Mesendoderm (in vitro differentiated cells): ENCODE measurements at regions not wholly inside any gene's neighbourhood (a gene's known extent, or its start where the extent isn't known, plus 50 kb on each side); places are given as distances from the start of the nearest gene placed in this dataset.

Experiments
- DNase-seq: peaks from one replicate; pipeline ENCODE4 v3.0.0; 2013
- H2AK5ac ChIP-seq: 2 replicates; pipeline ENCODE4 v1.6.1; 2013; ENCODE audit warnings: low read length, inconsistent platforms
- H2BK120ac ChIP-seq: 2 replicates; pipeline ENCODE4 v1.6.1; 2013; ENCODE audit warnings: low read depth, mild to moderate bottlenecking, low read length, moderate library complexity, mixed read lengths
- H2BK15ac ChIP-seq: replicated peaks from 2 replicates; pipeline ENCODE4 v1.6.1; 2013; ENCODE audit warnings: low read depth, mild to moderate bottlenecking, moderate library complexity
- H2BK5ac ChIP-seq: 2 replicates; pipeline ENCODE4 v1.6.1; 2013; ENCODE audit warnings: low read length, inconsistent platforms
- H3K18ac ChIP-seq: 2 replicates; pipeline ENCODE4 v1.6.1; 2013; ENCODE audit warnings: mild to moderate bottlenecking, low read length, mixed read lengths
- H3K23ac ChIP-seq: one replicate; pipeline ENCODE4 v1.6.1; 2013; ENCODE audit warnings: low read length
- H3K27ac ChIP-seq: 2 replicates; pipeline ENCODE4 v1.5.1; 2013; ENCODE audit warnings: low read depth, mild to moderate bottlenecking, inconsistent platforms, low read length, moderate library complexity
- H3K27me3 ChIP-seq: 2 replicates; pipeline ENCODE4 v1.6.1; 2013; ENCODE audit warnings: low read length, control low read depth, mild to moderate bottlenecking, inconsistent platforms; ENCODE audit not compliant: insufficient read depth, poor library complexity
- H3K36me3 ChIP-seq: 2 replicates; pipeline ENCODE4 v1.6.1; 2013; ENCODE audit warnings: low read length, inconsistent platforms; ENCODE audit not compliant: control insufficient read depth, insufficient read depth
- H3K4ac ChIP-seq: one replicate; pipeline ENCODE4 v1.6.1; 2013; ENCODE audit warnings: low read depth, mild to moderate bottlenecking, low read length, moderate library complexity
- H3K4me1 ChIP-seq: 2 replicates; pipeline ENCODE4 v1.6.1; 2013; ENCODE audit warnings: low read depth, low read length, inconsistent platforms; ENCODE audit not compliant: control insufficient read depth
- H3K4me2 ChIP-seq: 2 replicates; pipeline ENCODE4 v1.6.1; 2013; ENCODE audit warnings: low read length
- H3K4me3 ChIP-seq: 2 replicates; pipeline ENCODE4 v1.5.1; 2013; ENCODE audit warnings: mild to moderate bottlenecking, low read length
- H3K56ac ChIP-seq: one replicate; pipeline ENCODE4 v1.6.1; 2013; ENCODE audit warnings: low read length
- H3K79me1 ChIP-seq: 2 replicates; pipeline ENCODE4 v1.6.1; 2013; ENCODE audit warnings: low read length, inconsistent platforms
- H3K79me2 ChIP-seq: 2 replicates; pipeline ENCODE4 v1.6.1; 2013; ENCODE audit warnings: mild to moderate bottlenecking, low read length; ENCODE audit not compliant: control insufficient read depth, insufficient read depth
- H3K9ac ChIP-seq: 2 replicates; pipeline ENCODE4 v1.6.1; 2013; ENCODE audit warnings: low read length, inconsistent platforms
- H4K5ac ChIP-seq: one replicate; pipeline ENCODE4 v1.6.1; 2013; ENCODE audit warnings: low read length
- H4K8ac ChIP-seq: one replicate; pipeline ENCODE4 v1.6.1; 2013; ENCODE audit warnings: low read depth, mild to moderate bottlenecking, control low read depth, low read length, moderate library complexity
- WGBS: extraction: QIAGEN DNeasy Blood & Tissue Kit; methylation state at CpG from one replicate; pipeline ENCODE4 v1.1.7; 2013; ENCODE audit warnings: low lambda C conversion rate, missing lambda C conversion rate; ENCODE audit not compliant: insufficient coverage; ENCODE audit errors: extremely low coverage; 5-methylcytosine and 5-hydroxymethylcytosine counted together

GRCh38 chr2:37790019-37790418 lies 118.6 kb upstream of the CDC42EP3 start:
- no peak overlapping the region for H4K8ac ChIP-seq
- no peaks in the 10 kb centered on the region for H3K36me3 ChIP-seq
- no peak for DNase-seq
- no peak overlapping the region for H2BK120ac ChIP-seq
- H3K4me2 ChIP-seq, result no peak overlapping the region
- no peak overlapping the region for H3K4ac ChIP-seq
- H3K79me1 ChIP-seq, result no peaks in the 10 kb centered on the region
- WGBS, result no CpG with 5 or more reads among the region's 2 CpGs
- no peak overlapping the region for H2AK5ac ChIP-seq
- H3K56ac ChIP-seq, result no peak overlapping the region
- H3K4me3 ChIP-seq, result no peak overlapping the region
- no peaks in the 10 kb centered on the region for H3K79me2 ChIP-seq
- H3K27ac ChIP-seq, result no peak overlapping the region
- H2BK5ac ChIP-seq, result no peak overlapping the region
- no peaks in the 10 kb centered on the region for H3K4me1 ChIP-seq
- H3K18ac ChIP-seq, result no peak overlapping the region
- H3K27me3 ChIP-seq, result no peaks in the 10 kb centered on the region
- H4K5ac ChIP-seq, result no peak overlapping the region
- no peak overlapping the region for H3K23ac ChIP-seq
- H2BK15ac ChIP-seq, result no peak overlapping the region
- no peak overlapping the region for H3K9ac ChIP-seq

GRCh38 chr2:37790462-37790861 lies 119.0 kb upstream of the CDC42EP3 start:
- H3K4ac ChIP-seq, result no peak overlapping the region
- no peaks in the 10 kb centered on the region for H3K4me1 ChIP-seq
- H3K9ac ChIP-seq, result no peak overlapping the region
- H2BK120ac ChIP-seq, result no peak overlapping the region
- no peak for DNase-seq
- no peaks in the 10 kb centered on the region for H3K79me1 ChIP-seq
- no peaks in the 10 kb centered on the region for H3K27me3 ChIP-seq
- WGBS, result no CpG with 5 or more reads among the region's 3 CpGs
- no peak overlapping the region for H4K8ac ChIP-seq
- H3K4me2 ChIP-seq, result no peak overlapping the region
- H3K79me2 ChIP-seq, result no peaks in the 10 kb centered on the region
- no peak overlapping the region for H2BK5ac ChIP-seq
- H3K56ac ChIP-seq, result no peak overlapping the region
- H3K23ac ChIP-seq, result no peak overlapping the region
- H3K4me3 ChIP-seq, result no peak overlapping the region
- no peak overlapping the region for H4K5ac ChIP-seq
- no peak overlapping the region for H2BK15ac ChIP-seq
- no peak overlapping the region for H2AK5ac ChIP-seq
- no peak overlapping the region for H3K27ac ChIP-seq
- no peak overlapping the region for H3K18ac ChIP-seq
- H3K36me3 ChIP-seq, result no peaks in the 10 kb centered on the region

GRCh38 chr2:37792366-37792765 lies 120.9 kb upstream of the CDC42EP3 start:
- Histone ChIP-seq H3K4me2 (no peak overlapping the region), H3K36me3 (no peaks in the 10 kb centered on the region), H3K4ac (no peak overlapping the region), H3K9ac (no peak overlapping the region), H3K4me3 (no peak overlapping the region), H3K23ac (no peak overlapping the region), H2BK15ac (no peak overlapping the region), H3K79me2 (no peaks in the 10 kb centered on the region), H3K27me3 (no peaks in the 10 kb centered on the region), H3K79me1 (no peaks in the 10 kb centered on the region), H3K4me1 (no peaks in the 10 kb centered on the region), H3K56ac (no peak overlapping the region), H4K8ac (no peak overlapping the region), H2BK5ac (no peak overlapping the region), H2AK5ac (no peak overlapping the region), H3K18ac (no peak overlapping the region), H4K5ac (no peak overlapping the region), H2BK120ac (no peak overlapping the region), H3K27ac (no peak overlapping the region)
- no CpG with 5 or more reads among the region's 1 CpG for WGBS
- no peak for DNase-seq

- H2BK15ac ChIP-seq, result no peak overlapping the region
- H3K79me1 ChIP-seq, result no peaks in the 10 kb centered on the region
- H2BK5ac ChIP-seq, result no peak overlapping the region
- H3K9ac ChIP-seq, result no peak overlapping the region
- no peaks in the 10 kb centered on the region for H3K4me1 ChIP-seq
- H4K5ac ChIP-seq, result no peak overlapping the region
- no peak overlapping the region for H3K4me2 ChIP-seq
- no peak overlapping the region for H3K23ac ChIP-seq
- no peak overlapping the region for H3K4me3 ChIP-seq
- H3K36me3 ChIP-seq, result no peaks in the 10 kb centered on the region
- no peak overlapping the region for H3K56ac ChIP-seq
- no peaks in the 10 kb centered on the region for H3K79me2 ChIP-seq
- no peaks in the 10 kb centered on the region for H3K27me3 ChIP-seq
- no CpG with 5 or more reads among the region's 1 CpG for WGBS
- no peak overlapping the region for H4K8ac ChIP-seq
- no peak overlapping the region for H2BK120ac ChIP-seq
- H2AK5ac ChIP-seq, result no peak overlapping the region
- H3K18ac ChIP-seq, result no peak overlapping the region
- DNase-seq, result no peak
- no peak overlapping the region for H3K27ac ChIP-seq
- no peak overlapping the region for H3K4ac ChIP-seq
Measured at GRCh38 chr2:37793004-37793403, 121.6 kb upstream of the CDC42EP3 start.

GRCh38 chr2:37794717-37795116 lies 123.3 kb upstream of the CDC42EP3 start:
- no peak overlapping the region for H3K4me2 ChIP-seq
- H3K79me1 ChIP-seq, result no peaks in the 10 kb centered on the region
- no peak overlapping the region for H4K8ac ChIP-seq
- no peak overlapping the region for H3K9ac ChIP-seq
- no peak overlapping the region for H3K4ac ChIP-seq
- H3K27ac ChIP-seq, result no peak overlapping the region
- H3K4me3 ChIP-seq, result no peak overlapping the region
- no peak overlapping the region for H3K23ac ChIP-seq
- H3K18ac ChIP-seq, result no peak overlapping the region
- DNase-seq, result no peak
- no peak overlapping the region for H3K56ac ChIP-seq
- H3K79me2 ChIP-seq, result no peaks in the 10 kb centered on the region
- no peaks in the 10 kb centered on the region for H3K36me3 ChIP-seq
- H2BK15ac ChIP-seq, result no peak overlapping the region
- no peak overlapping the region for H2AK5ac ChIP-seq
- no peaks in the 10 kb centered on the region for H3K4me1 ChIP-seq
- H2BK120ac ChIP-seq, result no peak overlapping the region
- H3K27me3 ChIP-seq, result no peaks in the 10 kb centered on the region
- no peak overlapping the region for H4K5ac ChIP-seq
- no peak overlapping the region for H2BK5ac ChIP-seq

- no peak overlapping the region for H3K18ac ChIP-seq
- H3K4ac ChIP-seq, result no peak overlapping the region
- no peak overlapping the region for H4K8ac ChIP-seq
- no peak overlapping the region for H3K4me2 ChIP-seq
- no peak overlapping the region for H4K5ac ChIP-seq
- H3K23ac ChIP-seq, result no peak overlapping the region
- H2AK5ac ChIP-seq, result no peak overlapping the region
- no CpG with 5 or more reads among the region's 1 CpG for WGBS
- no peaks in the 10 kb centered on the region for H3K36me3 ChIP-seq
- no peak for DNase-seq
- no peak overlapping the region for H2BK120ac ChIP-seq
- H2BK15ac ChIP-seq, result no peak overlapping the region
- no peaks in the 10 kb centered on the region for H3K27me3 ChIP-seq
- no peaks in the 10 kb centered on the region for H3K79me2 ChIP-seq
- no peaks in the 10 kb centered on the region for H3K4me1 ChIP-seq
- H3K4me3 ChIP-seq, result no peak overlapping the region
- no peak overlapping the region for H3K9ac ChIP-seq
- H2BK5ac ChIP-seq, result no peak overlapping the region
- H3K56ac ChIP-seq, result no peak overlapping the region
- H3K79me1 ChIP-seq, result no peaks in the 10 kb centered on the region
- no peak overlapping the region for H3K27ac ChIP-seq
Measured at GRCh38 chr2:37795456-37795855, 124.0 kb upstream of the CDC42EP3 start.
